ENCODE measurements at regions not wholly inside any gene's neighbourhood (a gene's known extent, or its start where the extent isn't known, plus 50 kb on each side); places are given as distances from the start of the nearest gene placed in this dataset.

- TF ChIP-seq EZH2phosphoT487 (IDR thresholded peaks at IDR 0.05; ENCODE audit: insufficient read depth, low read depth) (no peak), EZH2 (IDR thresholded peaks at IDR 0.05; ENCODE audit: insufficient read depth, poor library complexity, severe bottlenecking) (no peak)
Observed at GRCh38 chr4:164056426-164057142, 562.1 kb downstream of the TMA16 start.

Measured in GM23248 (cell line).